GM23338 (cell line): ENCODE measurements at regions not wholly inside any gene's neighbourhood (a gene's known extent, or its start where the extent isn't known, plus 50 kb on each side); places are given as distances from the start of the nearest gene placed in this dataset.

Experiments
- ATAC-seq: fragments of 200-7000 bp; cut with Tn5 transposase; 3 replicates; pipeline ENCODE4 v1.9.1; 2020
- DNase-seq: peaks from one replicate; pipeline ENCODE4 v3.0.0-alpha.2; 2015; ENCODE audit warnings: low spot score
- H2AFZ ChIP-seq: fragments of 200-600 bp; sonication (generic); 2 replicates; pipeline ENCODE4 v1.8.0; 2016; ENCODE audit warnings: antibody characterized with exemption, mild to moderate bottlenecking, moderate library complexity
- H3F3A ChIP-seq: fragments of 200-600 bp; sonication (generic); replicated peaks from 2 replicates; pipeline ENCODE4 v1.8.0; 2017; ENCODE audit warnings: antibody characterized with exemption, mixed run types, low read depth
- H3K27ac ChIP-seq: fragments of 200-600 bp; sonication (generic); 2 replicates; pipeline ENCODE4 v1.6.1; 2016; ENCODE audit warnings: low read depth
- H3K27me3 ChIP-seq: fragments of 200-600 bp; sonication (generic); 2 replicates; pipeline ENCODE4 v1.8.0; 2016; ENCODE audit warnings: mild to moderate bottlenecking, mixed run types, moderate library complexity; ENCODE audit not compliant: insufficient read depth
- H3K36me3 ChIP-seq: fragments of 200-600 bp; sonication (generic); 2 replicates; pipeline ENCODE4 v1.8.0; 2016; ENCODE audit warnings: mild to moderate bottlenecking; ENCODE audit not compliant: insufficient read depth
- H3K4me1 ChIP-seq: fragments of 200-600 bp; sonication (generic); 2 replicates; pipeline ENCODE4 v1.8.0; 2016; ENCODE audit warnings: mild to moderate bottlenecking, moderate library complexity; ENCODE audit not compliant: insufficient read depth
- H3K4me2 ChIP-seq: fragments of 200-600 bp; sonication (generic); 2 replicates; pipeline ENCODE4 v1.7.1; 2017; ENCODE audit warnings: mixed run types
- H3K4me3 ChIP-seq: fragments of 200-600 bp; sonication (generic); 2 replicates; pipeline ENCODE4 v1.6.1; 2016; ENCODE audit warnings: mixed run types
- H3K79me2 ChIP-seq: fragments of 200-600 bp; sonication (generic); replicated peaks from 2 replicates; pipeline ENCODE4 v1.8.0; 2017; ENCODE audit warnings: mild to moderate bottlenecking; ENCODE audit not compliant: insufficient read depth
- H3K9me2 ChIP-seq: fragments of 200-600 bp; sonication (generic); 2 replicates; pipeline ENCODE4 v1.8.0; 2017; ENCODE audit not compliant: insufficient read depth
- H4K20me1 ChIP-seq: fragments of 200-600 bp; sonication (generic); replicated peaks from 2 replicates; pipeline ENCODE4 v1.8.0; 2017; ENCODE audit warnings: mild to moderate bottlenecking; ENCODE audit not compliant: insufficient read depth
- H3K27ac Mint-ChIP-seq: 2 replicates; pipeline ENCODE4 v1.8.0; 2020; ENCODE audit warnings: inconsistent platforms, mild to moderate bottlenecking, moderate library complexity, mixed read lengths
- H3K27me3 Mint-ChIP-seq: 3 replicates; pipeline ENCODE4 v1.8.0; 2022; ENCODE audit warnings: low read depth, mild to moderate bottlenecking, moderate library complexity, mixed read lengths, inconsistent platforms; ENCODE audit not compliant: insufficient read depth, poor library complexity
- H3K36me3 Mint-ChIP-seq: 3 replicates; pipeline ENCODE4 v1.8.0; 2021; ENCODE audit warnings: low read depth, mild to moderate bottlenecking, inconsistent platforms, moderate library complexity, mixed read lengths
- H3K4me1 Mint-ChIP-seq: 3 replicates; pipeline ENCODE4 v1.8.0; 2020; ENCODE audit warnings: mild to moderate bottlenecking, inconsistent platforms, mixed read lengths
- H3K4me3 Mint-ChIP-seq: 3 replicates; pipeline ENCODE4 v1.8.0; 2021; ENCODE audit warnings: moderate library complexity, mild to moderate bottlenecking, inconsistent platforms, mixed read lengths
- H3K9me3 Mint-ChIP-seq: 3 replicates; pipeline ENCODE4 v1.8.0; 2020; ENCODE audit warnings: moderate library complexity, mild to moderate bottlenecking, inconsistent platforms, mixed read lengths
- CTCF ChIP-seq, 2 experiments: fragments of 200-600 bp in 1 of 2; sonication (generic) in 1 of 2; conservative IDR thresholded peaks; 2 replicates each; pipeline versions ENCODE4 v1.5.1 to v1.6.1; 2016 to 2017; ENCODE audit warnings: antibody characterized with exemption in 2 of 2, low read depth in 2 of 2, mild to moderate bottlenecking in 2 of 2, moderate library complexity in 1 of 2
- ETS1 ChIP-seq: IDR thresholded peaks from 2 replicates; pipeline ENCODE4 v1.6.1; 2016; ENCODE audit warnings: antibody characterized with exemption
- EZH2phosphoT487 ChIP-seq: fragments of 200-600 bp; sonication (generic); IDR thresholded peaks from one replicate; pipeline ENCODE4 v1.8.1; 2018; ENCODE audit warnings: antibody characterized with exemption; ENCODE audit not compliant: unreplicated experiment
- POLR2AphosphoS5 ChIP-seq: IDR thresholded peaks from 2 replicates; pipeline ENCODE4 v1.6.1; 2016; ENCODE audit warnings: antibody characterized with exemption, low read depth
- REST ChIP-seq: IDR thresholded peaks from one replicate; pipeline ENCODE4 v1.6.1; 2018; ENCODE audit warnings: antibody characterized with exemption; ENCODE audit not compliant: unreplicated experiment
- STAT1 ChIP-seq: IDR thresholded peaks from one replicate; pipeline ENCODE4 v1.6.1; 2016; ENCODE audit warnings: antibody characterized with exemption; ENCODE audit not compliant: unreplicated experiment
- ZNF114 ChIP-seq: fragments of 250-450 bp; sonication (Bioruptor Pico); IDR thresholded peaks from 2 replicates; pipeline ENCODE4 v1.5.0; 2020; ENCODE audit warnings: mild to moderate bottlenecking, moderate library complexity

GRCh38 chr12:29921307-29921706 is 137.6 kb upstream of the TMTC1 start:
- H3K27me3 Mint-ChIP-seq, result no peaks in the 10 kb centered on the region
- no peaks in the 10 kb centered on the region for H3K4me1 Mint-ChIP-seq

GRCh38 chr12:29908157-29908556 is 124.4 kb upstream of the TMTC1 start:
- peaks cover 2% of the 10 kb centered on the region for H3K27me3 Mint-ChIP-seq
- Histone ChIP-seq H3F3A (no peaks in the 10 kb centered on the region), H3K4me3 (no peak overlapping the region), H3K9me2 (peaks cover 2% of the 10 kb centered on the region; the same call in 1 of the 2 replicates), H3K4me1 (no peaks in the 10 kb centered on the region), H3K4me2 (no peak overlapping the region), H2AFZ (no peak overlapping the region), H3K27ac (no peak overlapping the region), H4K20me1 (no peaks in the 10 kb centered on the region), H3K27me3 (no peaks in the 10 kb centered on the region), H3K36me3 (no peaks in the 10 kb centered on the region), H3K79me2 (no peaks in the 10 kb centered on the region)
- peaks cover 12% of the 10 kb centered on the region for H3K36me3 Mint-ChIP-seq
- ATAC-seq, result no peak
- no peak overlapping the region for H3K27ac Mint-ChIP-seq
- no peaks in the 10 kb centered on the region for H3K4me1 Mint-ChIP-seq
- peaks cover 31% of the 10 kb centered on the region for H3K9me3 Mint-ChIP-seq
- no peak overlapping the region for H3K4me3 Mint-ChIP-seq
- no peak for DNase-seq
- TF ChIP-seq STAT1 (no peak), ZNF114 (CRISPR knock-in tag) (no peak), EZH2phosphoT487 (no peak), ETS1 (no peak), REST (no peak)

More at GRCh38 chr12:29921307-29921706, 137.6 kb upstream of the TMTC1 start:
- no peaks in the 10 kb centered on the region for H4K20me1 ChIP-seq
- no peaks in the 10 kb centered on the region for H3K27me3 ChIP-seq
- no peak overlapping the region for H3K27ac ChIP-seq
- Mint-ChIP-seq H3K27ac (no peak overlapping the region), H3K9me3 (no peaks in the 10 kb centered on the region; the same call in 2 of the 3 replicates), H3K4me3 (no peak overlapping the region), H3K36me3 (no peaks in the 10 kb centered on the region)
- no peaks in the 10 kb centered on the region for H3K79me2 ChIP-seq
- TF ChIP-seq STAT1, result no peak
- no peak for TF ChIP-seq CTCF (conservative IDR thresholded peaks at IDR 0.05; ENCODE audit: low read depth in 2 of 2)
- TF ChIP-seq ETS1, result no peak
- TF ChIP-seq POLR2AphosphoS5, result no peak
- H3K4me1 ChIP-seq, result no peaks in the 10 kb centered on the region
- H3K9me2 ChIP-seq, result no peaks in the 10 kb centered on the region
- no peak for ATAC-seq
- DNase-seq, result no peak
- H3K36me3 ChIP-seq, result no peaks in the 10 kb centered on the region
- H3K4me2 ChIP-seq, result no peak overlapping the region
- no peak overlapping the region for H3K4me3 ChIP-seq
- no peak overlapping the region for H2AFZ ChIP-seq
- no peaks in the 10 kb centered on the region for H3F3A ChIP-seq
